ENCODE measurements at regions not wholly inside any gene's neighbourhood (a gene's known extent, or its start where the extent isn't known, plus 50 kb on each side); places are given as distances from the start of the nearest gene placed in this dataset.

- TF ChIP-seq SIN3A (IDR thresholded peaks at IDR 0.05; ENCODE audit: borderline replicate concordance, insufficient read depth, low read length) = no peak
- no peak for TF ChIP-seq REST (IDR thresholded peaks at IDR 0.05; ENCODE audit: insufficient read depth in 1 of 2, low read depth in 2 of 2, low read length in 2 of 2)
- no peak for TF ChIP-seq FOXP2 (optimal IDR thresholded peaks at IDR 0.05; ENCODE audit: borderline replicate concordance, extremely low read depth, extremely low read length, insufficient read depth)
These were observed 294.0 kb upstream of the ATP10A start for GRCh38 chr15:26157081-26157480.

DNA sequence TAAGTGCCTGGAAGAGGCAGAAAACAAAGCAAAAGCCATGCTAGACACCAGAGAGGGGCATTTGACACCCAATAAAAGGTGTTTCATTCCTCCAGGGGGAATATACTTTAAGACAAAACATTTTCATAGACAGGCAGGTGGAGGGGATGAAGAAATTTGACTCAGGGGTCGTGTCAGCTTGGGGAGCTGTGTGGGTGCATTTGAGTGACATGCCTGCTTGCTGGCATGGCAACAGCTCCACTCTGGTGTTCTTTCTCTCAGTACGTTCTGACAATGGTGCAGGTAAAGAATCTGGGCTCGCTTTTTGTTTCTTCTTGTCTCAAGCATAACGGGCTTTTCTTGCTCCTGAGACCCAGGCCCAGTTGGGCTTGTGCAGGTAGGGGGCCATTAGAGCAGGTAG, 292.9 kb upstream of the ATP10A start:
- TF ChIP-seq FOXP2 (optimal IDR thresholded peaks at IDR 0.05; ENCODE audit: borderline replicate concordance, extremely low read depth, extremely low read length, insufficient read depth) = no peak
- TF ChIP-seq POLR2AphosphoS5 (IDR thresholded peaks at IDR 0.05; ENCODE audit: low read depth, low read length) = no peak

DNA sequence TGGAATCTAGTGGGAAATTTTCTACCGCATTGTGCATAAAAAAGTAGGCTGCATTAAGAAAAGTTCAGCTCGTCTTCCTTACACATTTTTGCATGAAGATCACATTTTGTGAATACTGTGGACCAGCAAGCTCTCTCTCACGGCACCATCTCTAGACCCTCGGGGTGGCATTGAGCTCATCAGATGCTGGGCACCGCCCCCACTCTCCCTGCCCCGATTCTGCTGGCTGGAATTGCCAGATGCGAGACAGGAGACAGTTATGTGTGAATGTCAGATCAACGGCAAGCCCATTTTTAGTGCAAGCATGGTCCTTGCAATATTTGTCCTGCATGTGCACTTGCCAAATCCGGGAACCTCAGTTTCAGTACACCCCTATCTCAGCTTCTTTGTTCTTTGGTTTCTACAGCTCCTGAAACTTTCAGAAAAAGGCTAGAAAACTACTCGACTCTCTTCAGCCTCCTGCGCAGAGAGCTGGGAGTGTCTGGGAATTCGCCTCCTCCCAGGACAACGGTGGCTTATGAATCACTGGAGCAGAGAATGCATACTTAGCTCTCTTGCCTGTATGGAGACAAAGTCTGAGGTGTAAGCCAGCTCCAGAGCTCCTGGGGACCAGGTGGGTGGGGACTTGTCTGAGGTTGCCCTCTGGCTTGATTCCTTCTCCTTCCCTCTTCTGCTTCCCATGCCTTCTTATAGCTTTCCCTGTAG, 285.2 kb upstream of the ATP10A start:
- TF ChIP-seq SIN3A (IDR thresholded peaks at IDR 0.05; ENCODE audit: borderline replicate concordance, insufficient read depth, low read length) = no peak

DNA sequence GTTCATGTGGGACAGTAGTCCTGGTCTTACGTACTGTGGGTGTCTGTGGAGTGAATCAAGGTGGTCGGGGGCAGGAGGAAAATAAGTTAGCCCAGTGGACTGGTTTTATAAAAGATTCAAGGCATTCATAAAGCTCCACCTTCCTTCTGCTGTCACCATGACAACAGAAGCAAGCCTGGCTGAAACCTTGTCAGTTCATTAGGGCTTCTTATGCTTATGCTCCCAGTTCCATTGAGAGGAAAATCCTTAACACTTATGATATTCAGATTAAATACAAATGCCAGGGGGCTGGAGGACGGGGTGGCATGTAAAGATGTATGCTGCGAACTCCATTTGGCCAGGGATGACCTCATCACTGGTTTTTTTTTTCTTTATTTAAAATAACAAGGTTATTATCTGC, 283.1 kb upstream of the ATP10A start:
- no peak for TF ChIP-seq TAF1 (IDR thresholded peaks at IDR 0.05; ENCODE audit: borderline replicate concordance, insufficient read depth, low read length)
- no peak for TF ChIP-seq POLR2AphosphoS5 (IDR thresholded peaks at IDR 0.05; ENCODE audit: low read depth, low read length)
- no peak for TF ChIP-seq FOXP2 (optimal IDR thresholded peaks at IDR 0.05; ENCODE audit: borderline replicate concordance, extremely low read depth, extremely low read length, insufficient read depth)
- TF ChIP-seq SIN3A (IDR thresholded peaks at IDR 0.05; ENCODE audit: borderline replicate concordance, insufficient read depth, low read length) = no peak
- no peak for TF ChIP-seq REST (IDR thresholded peaks at IDR 0.05; ENCODE audit: insufficient read depth in 1 of 2, low read depth in 2 of 2, low read length in 2 of 2)

DNA sequence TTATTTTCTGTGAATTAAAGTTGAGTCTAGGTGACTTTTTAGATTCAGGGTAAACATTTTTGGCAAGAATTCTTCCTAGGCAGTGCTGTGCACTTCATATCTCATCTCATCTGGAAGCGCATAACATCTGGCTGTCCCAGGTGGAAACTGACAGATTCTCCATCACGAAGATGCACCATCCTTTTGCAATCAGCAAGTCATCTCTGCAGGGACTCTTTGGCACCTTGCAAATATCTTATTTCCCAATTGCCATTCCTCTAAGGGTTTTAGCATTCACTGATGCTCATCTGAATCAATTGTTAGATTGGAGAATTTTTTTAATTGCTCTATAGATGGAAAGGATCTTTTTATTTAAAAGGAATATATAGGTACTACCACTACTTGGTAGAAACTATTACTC, 282.7 kb upstream of the ATP10A start:
- TF ChIP-seq REST (IDR thresholded peaks at IDR 0.05; ENCODE audit: insufficient read depth in 1 of 2, low read depth in 2 of 2, low read length in 2 of 2) = no peak
- no peak for TF ChIP-seq SIN3A (IDR thresholded peaks at IDR 0.05; ENCODE audit: borderline replicate concordance, insufficient read depth, low read length)
- TF ChIP-seq POLR2AphosphoS5 (IDR thresholded peaks at IDR 0.05; ENCODE audit: low read depth, low read length) = no peak
- no peak for TF ChIP-seq TAF1 (IDR thresholded peaks at IDR 0.05; ENCODE audit: borderline replicate concordance, insufficient read depth, low read length)
- no peak for TF ChIP-seq FOXP2 (optimal IDR thresholded peaks at IDR 0.05; ENCODE audit: borderline replicate concordance, extremely low read depth, extremely low read length, insufficient read depth)

- TF ChIP-seq REST (IDR thresholded peaks at IDR 0.05; ENCODE audit: insufficient read depth in 1 of 2, low read depth in 2 of 2, low read length in 2 of 2) (no peak), SIN3A (IDR thresholded peaks at IDR 0.05; ENCODE audit: borderline replicate concordance, insufficient read depth, low read length) (no peak), FOXP2 (optimal IDR thresholded peaks at IDR 0.05; ENCODE audit: borderline replicate concordance, extremely low read depth, extremely low read length, insufficient read depth) (no peak), TAF1 (IDR thresholded peaks at IDR 0.05; ENCODE audit: borderline replicate concordance, insufficient read depth, low read length) (no peak), POLR2AphosphoS5 (IDR thresholded peaks at IDR 0.05; ENCODE audit: low read depth, low read length) (no peak)
These were observed 281.7 kb upstream of the ATP10A start for GRCh38 chr15:26144836-26145235.
